ENCODE measurements at regions not wholly inside any gene's neighbourhood (a gene's known extent, or its start where the extent isn't known, plus 50 kb on each side); places are given as distances from the start of the nearest gene placed in this dataset.

DNA sequence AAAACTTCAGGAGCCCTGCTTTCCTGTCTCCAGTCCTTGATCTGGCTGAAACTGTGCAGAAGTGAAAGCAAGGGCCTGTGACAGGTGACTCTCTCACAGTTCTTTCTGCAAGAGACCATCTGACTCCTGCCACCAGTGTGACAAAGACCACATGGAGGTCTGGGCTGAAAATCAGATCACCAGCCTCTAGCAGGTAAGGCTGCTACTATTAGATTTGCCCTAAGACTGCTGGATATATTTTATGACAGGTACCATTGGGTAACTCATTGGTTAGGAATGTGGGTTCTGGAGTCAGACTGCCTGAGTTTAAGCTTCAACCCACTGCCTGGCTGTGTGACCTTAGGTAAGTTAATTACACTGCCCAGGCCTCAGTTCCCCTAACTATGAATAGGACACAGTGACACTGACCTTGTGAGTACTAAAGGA, 163.3 kb upstream of the SLC7A11 start:
- Histone ChIP-seq H3K4me3 (ENCODE audit: control insufficient read depth in 2 of 3, extremely low read depth in 1 of 3, insufficient read depth in 2 of 3, low read depth in 1 of 3, low read length in 3 of 3) (no peak overlapping the region), H3K36me3 (ENCODE audit: control insufficient read depth in 2 of 2, extremely low read depth in 1 of 2, insufficient read depth in 2 of 2, low read length in 2 of 2) (no peaks in the 10 kb centered on the region), H3K4me1 (ENCODE audit: control insufficient read depth, extremely low read depth, insufficient read depth, low read length) (peaks cover 30% of the 10 kb centered on the region), H3K4me2 (ENCODE audit: control insufficient read depth, extremely low read depth, insufficient read depth, low read depth, low read length) (peak overlapping the region; percentile 55), H3K27me3 (ENCODE audit: control insufficient read depth, extremely low read depth, insufficient read depth, low read length) (no peaks in the 10 kb centered on the region), H3K9me1 (ENCODE audit: control insufficient read depth, extremely low read depth, insufficient read depth, low read length) (no peaks in the 10 kb centered on the region), H3K27ac (ENCODE audit: control insufficient read depth, insufficient read depth, low read length) (peak overlapping the region; percentile 5), H4K20me1 (ENCODE audit: control insufficient read depth, extremely low read depth, insufficient read depth, low read length) (no peaks in the 10 kb centered on the region), H2AFZ (ENCODE audit: control insufficient read depth, low read length) (no peak overlapping the region), H3K9me3 (ENCODE audit: control insufficient read depth, low read depth, low read length) (no peaks in the 10 kb centered on the region), H3K79me2 (ENCODE audit: control insufficient read depth, insufficient read depth, low read length) (no peaks in the 10 kb centered on the region), H3K9ac (ENCODE audit: control insufficient read depth, extremely low read depth, insufficient read depth, low read length) (no peak overlapping the region)
- no peak for TF ChIP-seq EZH2 (IDR thresholded peaks at IDR 0.05; ENCODE audit: low read length)
- FAIRE-seq (peak; percentile 89), DNase-seq (ENCODE audit: low read depth, low spot score) (peak; percentile 42)
- dilution Hi-C loops (cut with MboI; ENCODE audit: extremely low pct_ligation_motif_present, low sequenced_read_pairs): no loop called here

DNA sequence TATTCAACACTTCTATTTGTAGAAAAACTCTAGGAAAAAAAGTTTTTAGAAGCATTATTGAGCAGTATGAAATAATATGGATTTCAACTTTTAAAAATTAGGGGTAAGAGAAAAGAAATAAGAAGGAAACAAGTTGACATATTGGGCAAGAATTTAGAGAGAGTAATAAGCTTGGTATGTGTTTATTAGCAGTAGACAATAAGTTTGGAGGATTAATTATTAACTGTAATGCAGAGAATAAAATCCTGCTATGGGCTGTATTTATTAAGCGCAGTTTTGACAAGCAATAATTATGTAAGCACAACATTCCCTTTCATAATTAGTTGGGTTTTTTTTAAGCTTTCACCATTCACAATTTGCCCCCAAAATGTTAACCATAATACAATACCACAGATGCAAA, 162.7 kb upstream of the SLC7A11 start:
- Histone ChIP-seq H3K9ac (ENCODE audit: control insufficient read depth, extremely low read depth, insufficient read depth, low read length) (no peak overlapping the region), H2AFZ (ENCODE audit: control insufficient read depth, low read length) (no peak overlapping the region), H3K9me1 (ENCODE audit: control insufficient read depth, extremely low read depth, insufficient read depth, low read length) (no peaks in the 10 kb centered on the region), H3K27me3 (ENCODE audit: control insufficient read depth, extremely low read depth, insufficient read depth, low read length) (no peaks in the 10 kb centered on the region), H3K4me3 (ENCODE audit: control insufficient read depth in 2 of 3, extremely low read depth in 1 of 3, insufficient read depth in 2 of 3, low read depth in 1 of 3, low read length in 3 of 3) (no peak overlapping the region), H3K79me2 (ENCODE audit: control insufficient read depth, insufficient read depth, low read length) (no peaks in the 10 kb centered on the region), H3K9me3 (ENCODE audit: control insufficient read depth, low read depth, low read length) (no peaks in the 10 kb centered on the region), H3K27ac (ENCODE audit: control insufficient read depth, insufficient read depth, low read length) (no peak overlapping the region), H3K4me2 (ENCODE audit: control insufficient read depth, extremely low read depth, insufficient read depth, low read depth, low read length) (peak overlapping the region; percentile 55), H3K36me3 (ENCODE audit: control insufficient read depth in 2 of 2, extremely low read depth in 1 of 2, insufficient read depth in 2 of 2, low read length in 2 of 2) (no peaks in the 10 kb centered on the region), H4K20me1 (ENCODE audit: control insufficient read depth, extremely low read depth, insufficient read depth, low read length) (no peaks in the 10 kb centered on the region), H3K4me1 (ENCODE audit: control insufficient read depth, extremely low read depth, insufficient read depth, low read length) (peaks cover 30% of the 10 kb centered on the region)
- TF ChIP-seq, protein P1, sequence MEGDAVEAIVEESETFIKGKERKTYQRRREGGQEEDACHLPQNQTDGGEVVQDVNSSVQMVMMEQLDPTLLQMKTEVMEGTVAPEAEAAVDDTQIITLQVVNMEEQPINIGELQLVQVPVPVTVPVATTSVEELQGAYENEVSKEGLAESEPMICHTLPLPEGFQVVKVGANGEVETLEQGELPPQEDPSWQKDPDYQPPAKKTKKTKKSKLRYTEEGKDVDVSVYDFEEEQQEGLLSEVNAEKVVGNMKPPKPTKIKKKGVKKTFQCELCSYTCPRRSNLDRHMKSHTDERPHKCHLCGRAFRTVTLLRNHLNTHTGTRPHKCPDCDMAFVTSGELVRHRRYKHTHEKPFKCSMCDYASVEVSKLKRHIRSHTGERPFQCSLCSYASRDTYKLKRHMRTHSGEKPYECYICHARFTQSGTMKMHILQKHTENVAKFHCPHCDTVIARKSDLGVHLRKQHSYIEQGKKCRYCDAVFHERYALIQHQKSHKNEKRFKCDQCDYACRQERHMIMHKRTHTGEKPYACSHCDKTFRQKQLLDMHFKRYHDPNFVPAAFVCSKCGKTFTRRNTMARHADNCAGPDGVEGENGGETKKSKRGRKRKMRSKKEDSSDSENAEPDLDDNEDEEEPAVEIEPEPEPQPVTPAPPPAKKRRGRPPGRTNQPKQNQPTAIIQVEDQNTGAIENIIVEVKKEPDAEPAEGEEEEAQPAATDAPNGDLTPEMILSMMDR (optimal IDR thresholded peaks at IDR 0.05 in 1 of 3, IDR thresholded peaks at IDR 0.05 in 1 of 3, conservative IDR thresholded peaks at IDR 0.05 in 1 of 3; ENCODE audit: extremely low read depth in 1 of 3, insufficient read depth in 2 of 3, low read length in 3 of 3): no peak
- TF ChIP-seq EZH2 (IDR thresholded peaks at IDR 0.05; ENCODE audit: low read length): no peak
- FAIRE-seq (no peak), DNase-seq (ENCODE audit: low read depth, low spot score) (no peak)
- dilution Hi-C loops (cut with MboI; ENCODE audit: extremely low pct_ligation_motif_present, low sequenced_read_pairs): no loop called here

DNA sequence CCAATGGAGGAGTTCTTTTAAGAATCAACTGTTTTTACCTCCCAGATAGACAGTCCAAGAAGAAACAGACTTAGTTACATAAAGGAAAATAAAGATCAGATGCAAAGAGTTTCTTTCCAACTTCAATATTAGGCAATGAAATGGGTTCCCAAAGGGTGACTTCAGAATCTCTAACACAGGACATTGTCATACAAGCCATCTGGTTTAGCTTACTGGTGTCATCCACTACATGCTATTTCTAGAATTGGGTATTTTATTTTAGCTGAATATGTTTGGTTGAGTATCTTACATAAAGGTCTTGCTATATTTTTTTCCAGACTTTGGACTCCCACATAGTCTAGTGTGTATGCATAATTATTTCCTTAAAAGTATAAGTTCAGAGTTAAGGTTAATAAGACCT, 162.1 kb upstream of the SLC7A11 start:
- H3K9me3 ChIP-seq (ENCODE audit: control insufficient read depth, low read depth, low read length): no peaks in the 10 kb centered on the region
- no peaks in the 10 kb centered on the region for H3K27me3 ChIP-seq (ENCODE audit: control insufficient read depth, extremely low read depth, insufficient read depth, low read length)
- no peaks in the 10 kb centered on the region for H3K79me2 ChIP-seq (ENCODE audit: control insufficient read depth, insufficient read depth, low read length)
- no peak for TF ChIP-seq EZH2 (IDR thresholded peaks at IDR 0.05; ENCODE audit: low read length)
- TF ChIP-seq, protein P1 (optimal IDR thresholded peaks at IDR 0.05 in 1 of 3, IDR thresholded peaks at IDR 0.05 in 1 of 3, conservative IDR thresholded peaks at IDR 0.05 in 1 of 3; ENCODE audit: extremely low read depth in 1 of 3, insufficient read depth in 2 of 3, low read length in 3 of 3): no peak
- no peaks in the 10 kb centered on the region for H3K9me1 ChIP-seq (ENCODE audit: control insufficient read depth, extremely low read depth, insufficient read depth, low read length)
- FAIRE-seq: no peak
- H3K4me2 ChIP-seq (ENCODE audit: control insufficient read depth, extremely low read depth, insufficient read depth, low read depth, low read length): no peak overlapping the region
- no peak for DNase-seq (ENCODE audit: low read depth, low spot score)
- H3K27ac ChIP-seq (ENCODE audit: control insufficient read depth, insufficient read depth, low read length): no peak overlapping the region
- dilution Hi-C loops (cut with MboI; ENCODE audit: extremely low pct_ligation_motif_present, low sequenced_read_pairs): no loop called here
- H4K20me1 ChIP-seq (ENCODE audit: control insufficient read depth, extremely low read depth, insufficient read depth, low read length): no peaks in the 10 kb centered on the region
- peaks cover 30% of the 10 kb centered on the region for H3K4me1 ChIP-seq (ENCODE audit: control insufficient read depth, extremely low read depth, insufficient read depth, low read length)
- H3K36me3 ChIP-seq (ENCODE audit: control insufficient read depth in 2 of 2, extremely low read depth in 1 of 2, insufficient read depth in 2 of 2, low read length in 2 of 2): no peaks in the 10 kb centered on the region
- no peak overlapping the region for H3K9ac ChIP-seq (ENCODE audit: control insufficient read depth, extremely low read depth, insufficient read depth, low read length)
- no peak overlapping the region for H2AFZ ChIP-seq (ENCODE audit: control insufficient read depth, low read length)
- no peak overlapping the region for H3K4me3 ChIP-seq (ENCODE audit: control insufficient read depth in 2 of 3, extremely low read depth in 1 of 3, insufficient read depth in 2 of 3, low read depth in 1 of 3, low read length in 3 of 3)
